ENCODE measurements at regions not wholly inside any gene's neighbourhood (a gene's known extent, or its start where the extent isn't known, plus 50 kb on each side); places are given as distances from the start of the nearest gene placed in this dataset.

DNA sequence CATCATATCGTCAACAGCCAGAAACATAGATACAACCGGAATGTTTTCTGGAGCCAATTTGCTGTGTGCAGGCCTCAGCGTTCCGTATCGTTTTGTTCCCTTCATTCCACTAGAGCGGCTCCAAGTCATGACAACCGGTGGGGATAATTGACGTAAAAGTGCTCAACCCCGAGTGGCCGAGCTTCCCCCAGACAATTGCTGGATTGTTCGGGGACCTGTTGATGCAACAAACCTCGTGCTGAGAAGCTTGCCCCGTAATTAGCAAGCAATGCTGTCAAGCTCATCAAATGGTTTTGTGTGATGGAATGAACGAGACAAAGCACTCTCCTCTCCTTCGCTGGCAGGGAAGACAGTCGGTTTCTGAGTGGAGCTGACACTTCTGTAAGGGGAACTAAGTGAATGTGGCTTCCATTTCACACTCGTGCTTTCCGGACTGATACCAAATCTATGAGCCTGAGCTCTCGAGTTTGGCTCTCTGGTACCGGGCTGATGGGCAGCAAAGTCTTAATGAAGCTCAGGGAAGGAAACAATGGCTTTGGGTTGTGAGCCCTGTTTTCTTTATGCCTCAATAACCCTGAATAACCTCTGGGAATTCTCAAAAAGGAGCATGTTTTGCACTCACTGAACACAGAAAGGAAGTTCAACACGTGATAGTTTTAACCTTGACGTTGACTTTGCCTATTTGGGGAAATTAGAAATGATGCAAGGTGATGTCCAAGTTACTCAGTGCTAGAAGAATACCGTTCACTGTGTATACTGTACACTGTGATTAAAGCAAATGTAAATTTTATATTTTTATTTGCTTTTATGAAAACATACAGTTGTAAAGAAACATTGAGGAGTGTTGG lies 220.5 kb downstream of the BAMBI start:
- no peak for DNase-seq (ENCODE audit: low spot score)
- TF ChIP-seq CTCF (IDR thresholded peaks at IDR 0.05; ENCODE audit: borderline replicate concordance, control extremely low read depth, extremely low read depth, insufficient read depth, missing control alignments): no peak
- in situ Hi-C loops (cut with MboI; ENCODE audit: low sequenced_read_pairs, unreplicated experiment): no loop called here

GRCh38 chr10:28902215-28902614 lies 224.9 kb downstream of the BAMBI start:
- in situ Hi-C loops (cut with MboI; ENCODE audit: low sequenced_read_pairs, unreplicated experiment): no loop called here
- TF ChIP-seq CTCF (IDR thresholded peaks at IDR 0.05; ENCODE audit: borderline replicate concordance, control extremely low read depth, extremely low read depth, insufficient read depth, missing control alignments): no peak
- no peak for DNase-seq (ENCODE audit: low spot score)

GRCh38 chr10:28903063-28903462 lies 225.7 kb downstream of the BAMBI start:
- TF ChIP-seq CTCF (IDR thresholded peaks at IDR 0.05; ENCODE audit: borderline replicate concordance, control extremely low read depth, extremely low read depth, insufficient read depth, missing control alignments): no peak
- DNase-seq (ENCODE audit: low spot score): no peak
- in situ Hi-C loops (cut with MboI; ENCODE audit: low sequenced_read_pairs, unreplicated experiment): no loop called here

DNA sequence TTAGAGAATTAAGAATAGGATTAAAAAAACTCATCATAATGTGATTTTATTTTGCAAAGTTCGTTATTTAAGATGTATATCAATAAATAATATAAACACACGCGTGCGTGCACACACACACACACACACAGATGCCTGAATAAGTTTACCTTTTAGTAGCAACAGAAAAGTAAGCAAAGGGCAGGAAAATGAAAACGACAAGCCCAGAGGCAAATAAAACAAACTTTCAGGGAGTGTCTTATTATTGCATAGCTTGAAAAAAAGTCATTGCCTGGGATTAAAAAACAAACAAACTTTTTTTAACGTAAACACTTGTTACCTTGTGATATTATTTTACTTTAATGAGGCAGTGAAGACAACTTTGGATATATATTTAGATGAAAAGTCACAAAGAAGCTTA lies 226.4 kb downstream of the BAMBI start:
- no peak for TF ChIP-seq CTCF (IDR thresholded peaks at IDR 0.05; ENCODE audit: borderline replicate concordance, control extremely low read depth, extremely low read depth, insufficient read depth, missing control alignments)
- no peak for DNase-seq (ENCODE audit: low spot score)
- in situ Hi-C loops (cut with MboI; ENCODE audit: low sequenced_read_pairs, unreplicated experiment): no loop called here

DNA sequence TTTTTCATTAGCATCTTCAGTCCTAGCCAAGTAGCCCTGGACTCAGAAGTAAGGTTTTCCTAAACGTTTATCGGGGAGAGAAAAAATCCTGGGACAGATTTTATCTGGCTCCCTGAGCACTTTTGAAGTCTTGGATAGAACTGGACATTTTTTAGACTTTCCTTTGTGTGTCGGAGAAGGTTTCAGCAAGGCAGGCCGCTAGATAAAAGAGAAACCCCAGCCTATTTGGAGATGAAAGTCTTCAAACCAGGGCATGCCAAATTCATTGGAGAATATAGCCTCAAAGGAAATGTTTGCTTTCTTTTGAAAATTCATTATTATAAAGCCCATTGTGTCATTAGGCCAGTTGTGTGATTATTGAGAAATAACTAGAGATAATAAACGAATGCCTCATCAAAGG lies 228.1 kb downstream of the BAMBI start:
- in situ Hi-C loops (cut with MboI; ENCODE audit: low sequenced_read_pairs, unreplicated experiment): no loop called here
- DNase-seq (ENCODE audit: low spot score): no peak
- TF ChIP-seq CTCF (IDR thresholded peaks at IDR 0.05; ENCODE audit: borderline replicate concordance, control extremely low read depth, extremely low read depth, insufficient read depth, missing control alignments): no peak

- TF ChIP-seq CTCF (IDR thresholded peaks at IDR 0.05; ENCODE audit: borderline replicate concordance, control extremely low read depth, extremely low read depth, insufficient read depth, missing control alignments): no peak
- in situ Hi-C loops (cut with MboI; ENCODE audit: low sequenced_read_pairs, unreplicated experiment): no loop called here
- no peak for DNase-seq (ENCODE audit: low spot score)
Observed at GRCh38 chr10:28906011-28906411, 228.7 kb downstream of the BAMBI start.
